ENCODE measurements at regions not wholly inside any gene's neighbourhood (a gene's known extent, or its start where the extent isn't known, plus 50 kb on each side); places are given as distances from the start of the nearest gene placed in this dataset.

- in situ Hi-C loops (cut with HindIII; ENCODE audit: extremely low pct_ligation_motif_present, low pct_unique_long_range_greater_than_20kb) (no loop called here), intact Hi-C loops (cut with micrococcal nuclease; ENCODE audit: unreplicated experiment) (no loop called here)
- Histone ChIP-seq H3K36me3 (replicated peaks in 1 of 2; ENCODE audit: control insufficient read depth in 1 of 2, insufficient read depth in 2 of 2, low read length in 2 of 2) (no peaks in the 10 kb centered on the region), H3K9ac (ENCODE audit: insufficient read depth, low read depth, low read length) (no peak overlapping the region), H3K4me1 (ENCODE audit: insufficient read depth, low read length) (peaks cover 10% of the 10 kb centered on the region), H3K4me2 (ENCODE audit: low read depth, low read length) (no peak overlapping the region), H3K79me2 (ENCODE audit: insufficient read depth, low read length) (no peaks in the 10 kb centered on the region), H3K27ac (ENCODE audit: extremely low read length, insufficient read depth, low read length) (no peak overlapping the region), H3K27me3 (ENCODE audit: control insufficient read depth in 1 of 2, insufficient read depth in 2 of 2, low read length in 2 of 2) (no peaks in the 10 kb centered on the region), H2AFZ (ENCODE audit: low read length) (no peak overlapping the region), H4K20me1 (ENCODE audit: insufficient read depth, low read length) (no peaks in the 10 kb centered on the region), H3K9me3 (ENCODE audit: low read length) (no peaks in the 10 kb centered on the region), H3K4me3 (replicated peaks in 1 of 3; ENCODE audit: insufficient read depth in 1 of 3, low read depth in 2 of 3, low read length in 3 of 3) (no peak overlapping the region)
- 57% methylated on average over 8 of the region's 8 CpGs for WGBS (ENCODE audit: low lambda C conversion rate)
- CTCF ChIA-PET (ENCODE audit: low intra/inter-chr PET ratio, low total read pairs) = no interaction called here
- FAIRE-seq (no peak), DNase-seq (ENCODE audit: low spot score) (no peak), ATAC-seq (no peak)
- no TSS peak for BruUV-seq (replicated peaks)
- POLR2A ChIA-PET = no interaction called here
- no peak for TF ChIP-seq PATZ1 (CRISPR knock-in tag; IDR thresholded peaks at IDR 0.05)
- TF ChIP-seq SP5 (CRISPR knock-in tag; IDR thresholded peaks at IDR 0.05; ENCODE audit: borderline replicate concordance, low read depth) = no peak
- TF ChIP-seq KDM5B (CRISPR knock-in tag; IDR thresholded peaks at IDR 0.05; ENCODE audit: borderline replicate concordance) = no peak
- no peak for TF ChIP-seq AKNA (CRISPR knock-in tag; IDR thresholded peaks at IDR 0.05; ENCODE audit: borderline replicate concordance)
- no peak for TF ChIP-seq KDM4B (CRISPR knock-in tag; IDR thresholded peaks at IDR 0.05)
- no peak for TF ChIP-seq ZFP36 (IDR thresholded peaks at IDR 0.05; ENCODE audit: borderline replicate concordance, low read depth, low read length, partially characterized antibody)
- no peak for TF ChIP-seq SOX13 (IDR thresholded peaks at IDR 0.05)
- TF ChIP-seq SOX13 (CRISPR knock-in tag; conservative IDR thresholded peaks at IDR 0.05 in 1 of 2, IDR thresholded peaks at IDR 0.05 in 1 of 2) = no peak
- no peak for TF ChIP-seq ZNF503 (CRISPR knock-in tag; IDR thresholded peaks at IDR 0.05)
- TF ChIP-seq ZSCAN9 (CRISPR knock-in tag; IDR thresholded peaks at IDR 0.05; ENCODE audit: borderline replicate concordance) = no peak
- TF ChIP-seq ZNF557 (CRISPR knock-in tag; IDR thresholded peaks at IDR 0.05) = no peak
- TF ChIP-seq TRAFD1 (CRISPR knock-in tag; IDR thresholded peaks at IDR 0.05; ENCODE audit: borderline replicate concordance) = no peak
- TF ChIP-seq SIX4 (CRISPR knock-in tag; IDR thresholded peaks at IDR 0.05) = no peak
- TF ChIP-seq TARDBP (CRISPR knock-in tag; IDR thresholded peaks at IDR 0.05) = no peak
- TF ChIP-seq GPN1 (CRISPR knock-in tag; IDR thresholded peaks at IDR 0.05; ENCODE audit: borderline replicate concordance) = no peak
- TF ChIP-seq ZNF121 (CRISPR knock-in tag; IDR thresholded peaks at IDR 0.05) = no peak
These were observed 127.1 kb downstream of the ZIC5 start for GRCh38 chr13:99844421-99844820.
